MCF 10A (cell line): ENCODE measurements at regions not wholly inside any gene's neighbourhood (a gene's known extent, or its start where the extent isn't known, plus 50 kb on each side); places are given as distances from the start of the nearest gene placed in this dataset.

Experiments used
- BruUV-seq: library from RNA; stranded (reverse); fragments of 400-500 nt; replicated peaks from 2 replicates; lab custom pipeline; 2021; lab: Mats Ljungman, UMichigan
- CTCF ChIA-PET: fragments of 300-600 bp; sonication (Branson Sonifier 250); formaldehyde crosslinking; extraction: SDS; loops from one replicate; lab custom pipeline; 2021; ENCODE audit warnings: antibody characterized with exemption, inconsistent platforms; lab: Yijun Ruan, JAX
- POLR2A ChIA-PET: fragments of 300-600, 350-650 bp; sonication (Branson Sonifier 250); formaldehyde crosslinking; extraction: SDS; loops from one replicate; lab custom pipeline; 2020; ENCODE audit warnings: antibody characterized with exemption, inconsistent platforms; lab: Yijun Ruan, JAX
- DNase-seq: peaks from one replicate; pipeline ENCODE4 v3.0.0-alpha.2; 2018; ENCODE audit not compliant: unreplicated experiment
- H3K27ac Mint-ChIP-seq: one replicate; pipeline ENCODE4 v1.8.0; 2022; ENCODE audit warnings: mild to moderate bottlenecking, low read depth, mixed read lengths; ENCODE audit not compliant: unreplicated experiment
- H3K27me3 Mint-ChIP-seq: one replicate; pipeline ENCODE4 v1.8.0; 2022; ENCODE audit warnings: mixed read lengths; ENCODE audit not compliant: insufficient read depth, unreplicated experiment
- H3K36me3 Mint-ChIP-seq: one replicate; pipeline ENCODE4 v1.8.0; 2022; ENCODE audit warnings: mild to moderate bottlenecking, moderate library complexity, mixed read lengths; ENCODE audit not compliant: insufficient read depth, unreplicated experiment
- H3K4me1 Mint-ChIP-seq: one replicate; pipeline ENCODE4 v1.8.0; 2022; ENCODE audit warnings: mixed read lengths; ENCODE audit not compliant: insufficient read depth, unreplicated experiment
- H3K4me3 Mint-ChIP-seq: one replicate; pipeline ENCODE4 v1.8.0; 2022; ENCODE audit warnings: mild to moderate bottlenecking, moderate library complexity, mixed read lengths; ENCODE audit not compliant: unreplicated experiment
- H3K9me3 Mint-ChIP-seq: one replicate; pipeline ENCODE4 v1.8.0; 2022; ENCODE audit warnings: mixed read lengths; ENCODE audit not compliant: unreplicated experiment
- CTCF ChIP-seq: fragments of 200-600 bp; IDR thresholded peaks from one replicate; pipeline ENCODE4 v1.8.0; 2022; ENCODE audit warnings: antibody characterized with exemption, mild to moderate bottlenecking; ENCODE audit not compliant: unreplicated experiment
- intact Hi-C: fragments of 100-400 bp; cut with micrococcal nuclease; formaldehyde crosslinking; loops from 2 replicates; pipeline ENCODE4 v1.14.1; 2022

- ChIA-PET POLR2A (interaction anchor here (0.7 kb wide), 1 partner anchor 18 kb away, joined by 3 read pairs; no protein-coding TSS in a partner anchor), CTCF (interaction anchor here (0.6 kb wide), 2 partner anchors 265 to 806 kb away, joined by 3 to 4 read pairs; no protein-coding TSS in a partner anchor)
- no peak overlapping the region for H3K27ac Mint-ChIP-seq
- BruUV-seq = no TSS peak
- H3K9me3 Mint-ChIP-seq = peaks cover 13% of the 10 kb centered on the region
- peaks cover 7% of the 10 kb centered on the region for H3K36me3 Mint-ChIP-seq
- intact Hi-C loops = no loop called here
- H3K4me1 Mint-ChIP-seq = no peaks in the 10 kb centered on the region
- no peak overlapping the region for H3K4me3 Mint-ChIP-seq
- DNase-seq = no peak
- no peaks in the 10 kb centered on the region for H3K27me3 Mint-ChIP-seq
- no peak for TF ChIP-seq CTCF
These were observed 298.3 kb downstream of the IRX1 start for GRCh38 chr5:3893975-3894374.

- H3K27me3 Mint-ChIP-seq = no peaks in the 10 kb centered on the region
- H3K36me3 Mint-ChIP-seq = no peaks in the 10 kb centered on the region
- H3K9me3 Mint-ChIP-seq = peaks cover 13% of the 10 kb centered on the region
- no peak overlapping the region for H3K27ac Mint-ChIP-seq
- no peak overlapping the region for H3K4me3 Mint-ChIP-seq
- CTCF ChIA-PET = interaction anchor here (0.6 to 0.9 kb wide), 3 partner anchors 11 to 1893 kb away, joined by 3 to 5 read pairs (median 3); no protein-coding TSS in a partner anchor
- intact Hi-C loops = no loop called here
- no peak for TF ChIP-seq CTCF
- DNase-seq = peak; percentile 18
- BruUV-seq = no TSS peak
- no peaks in the 10 kb centered on the region for H3K4me1 Mint-ChIP-seq
- POLR2A ChIA-PET = interaction anchor here (0.6 to 1.0 kb wide), 2 partner anchors 38 to 300 kb away, joined by 3 read pairs; no protein-coding TSS in a partner anchor
These were observed 300.5 kb downstream of the IRX1 start for GRCh38 chr5:3896098-3896497.

GRCh38 chr5:3899093-3899492, 303.5 kb downstream of the IRX1 start:
- Mint-ChIP-seq H3K4me3 (no peak overlapping the region), H3K27me3 (no peaks in the 10 kb centered on the region), H3K36me3 (no peaks in the 10 kb centered on the region), H3K4me1 (no peaks in the 10 kb centered on the region), H3K27ac (no peak overlapping the region), H3K9me3 (peaks cover 25% of the 10 kb centered on the region)
- no peak for TF ChIP-seq CTCF
- DNase-seq = no peak
- no TSS peak for BruUV-seq
- intact Hi-C loops = no loop called here
- ChIA-PET POLR2A (no interaction called here), CTCF (no interaction called here)

- H3K4me3 Mint-ChIP-seq = no peak overlapping the region
- no peaks in the 10 kb centered on the region for H3K4me1 Mint-ChIP-seq
- no peaks in the 10 kb centered on the region for H3K36me3 Mint-ChIP-seq
- BruUV-seq = no TSS peak
- no peak for TF ChIP-seq CTCF
- H3K27ac Mint-ChIP-seq = no peak overlapping the region
- no peaks in the 10 kb centered on the region for H3K27me3 Mint-ChIP-seq
- no peak for DNase-seq
- CTCF ChIA-PET = no interaction called here
- intact Hi-C loops = no loop called here
- H3K9me3 Mint-ChIP-seq = peaks cover 34% of the 10 kb centered on the region
- POLR2A ChIA-PET = no interaction called here
These were observed 309.0 kb downstream of the IRX1 start for GRCh38 chr5:3904584-3904983.
